Brain pericyte (primary cell): ENCODE measurements at regions not wholly inside any gene's neighbourhood (a gene's known extent, or its start where the extent isn't known, plus 50 kb on each side); places are given as distances from the start of the nearest gene placed in this dataset.

ENCODE experiments used
- DNase-seq: peaks from one replicate; pipeline ENCODE4 v3.0.0-alpha.2; 2012; ENCODE audit warnings: low read depth, low spot score

DNA sequence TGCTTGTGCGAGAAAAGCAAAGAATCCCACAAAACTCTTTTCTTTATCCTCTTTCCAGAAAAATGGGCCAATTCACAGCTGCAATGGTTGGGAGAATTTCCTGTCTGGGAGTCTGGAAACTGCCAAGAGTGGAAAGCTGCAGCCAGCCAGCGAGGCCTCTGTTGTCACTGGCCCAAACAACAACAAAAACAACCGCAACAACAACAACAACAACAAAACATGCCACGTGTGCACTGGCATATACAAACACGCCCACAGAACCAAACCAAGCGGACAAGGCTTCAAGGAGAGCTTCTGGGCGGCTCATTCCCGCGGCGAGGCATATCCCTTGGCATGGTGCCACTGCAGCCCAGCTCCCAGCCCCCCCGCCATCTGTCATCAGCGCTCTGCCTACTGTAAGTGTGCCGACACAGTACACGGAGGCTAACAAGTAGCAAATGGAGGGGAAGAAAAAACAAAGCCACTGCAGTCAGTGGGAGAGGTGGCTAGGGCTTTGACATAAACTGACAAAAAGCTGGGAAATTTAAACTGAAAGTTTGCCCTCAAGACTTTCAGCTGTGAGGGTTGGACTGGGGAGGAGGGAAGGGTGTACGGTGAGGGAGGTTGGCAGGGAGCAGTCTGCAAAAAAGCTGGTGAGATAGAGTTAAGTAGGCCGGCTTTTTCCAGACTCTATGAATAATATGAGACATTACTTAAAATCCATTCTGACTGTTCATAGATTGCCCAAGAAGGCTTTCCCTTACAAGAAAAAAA is 165.0 kb upstream of the ZNF462 start:
- no peak for DNase-seq

DNA sequence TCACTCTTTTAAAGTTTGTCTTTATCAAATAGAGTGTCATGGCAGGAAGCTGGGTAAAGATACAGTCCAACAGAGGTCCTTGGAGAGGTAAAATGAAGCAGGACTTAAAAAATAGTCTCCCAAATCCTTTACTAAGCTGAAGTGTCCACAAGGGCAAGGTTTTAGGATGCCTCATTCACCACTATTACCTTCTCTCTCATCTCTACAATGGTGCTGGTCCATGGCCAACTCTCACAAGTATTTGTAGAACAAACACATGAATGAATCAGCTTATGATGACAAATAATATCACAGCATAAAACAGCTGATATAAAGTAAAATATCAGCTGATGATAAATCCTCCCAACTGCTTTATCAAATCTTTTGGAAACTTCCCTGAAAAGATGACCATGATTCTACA is 162.3 kb upstream of the ZNF462 start:
- DNase-seq = no peak

DNA sequence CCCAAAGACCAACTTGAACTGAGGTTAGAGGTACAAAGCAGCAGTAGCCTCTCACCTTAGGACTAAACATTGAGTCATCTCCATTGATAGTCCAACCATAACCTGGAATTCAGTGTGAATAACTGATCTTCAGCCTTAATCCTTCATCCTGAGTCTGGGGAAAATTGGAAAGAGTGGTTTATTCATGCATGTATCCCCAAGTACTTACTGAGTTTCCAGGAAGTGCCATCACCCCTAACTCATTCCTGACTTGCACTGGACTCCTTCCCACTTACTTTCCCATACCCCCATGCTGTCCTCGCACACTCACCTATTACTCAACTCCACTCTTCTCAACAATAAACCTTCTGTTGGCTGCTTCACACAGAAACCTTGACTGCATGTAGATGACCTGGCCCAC is 161.4 kb upstream of the ZNF462 start:
- no peak for DNase-seq

DNA sequence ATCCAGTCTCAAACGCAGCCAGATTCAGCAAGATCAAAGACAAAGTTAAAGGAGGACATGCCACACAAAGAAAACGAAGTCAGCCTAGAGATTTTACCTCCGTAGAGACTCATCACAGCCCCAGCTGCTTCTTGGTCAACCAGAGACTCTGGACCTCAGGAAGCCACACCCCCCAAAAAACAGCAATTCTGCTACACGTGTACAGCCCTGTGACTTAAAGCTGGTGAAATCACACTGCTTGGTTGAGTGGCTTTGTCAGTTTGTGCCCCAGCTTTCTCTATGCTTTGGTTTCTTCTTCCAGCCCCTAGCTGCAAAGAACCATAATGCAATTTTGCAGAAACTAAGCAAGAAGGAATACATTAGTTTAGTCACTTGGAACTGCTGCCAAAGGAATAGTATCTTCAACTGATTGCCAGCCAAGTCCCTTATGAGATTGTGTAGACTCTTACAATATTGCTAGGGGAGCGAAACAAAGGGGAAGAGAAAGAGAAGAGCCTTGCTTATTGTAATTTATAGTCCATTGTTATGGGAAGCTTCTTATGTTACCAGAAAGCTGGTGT is 158.8 kb upstream of the ZNF462 start:
- DNase-seq = no peak

DNA sequence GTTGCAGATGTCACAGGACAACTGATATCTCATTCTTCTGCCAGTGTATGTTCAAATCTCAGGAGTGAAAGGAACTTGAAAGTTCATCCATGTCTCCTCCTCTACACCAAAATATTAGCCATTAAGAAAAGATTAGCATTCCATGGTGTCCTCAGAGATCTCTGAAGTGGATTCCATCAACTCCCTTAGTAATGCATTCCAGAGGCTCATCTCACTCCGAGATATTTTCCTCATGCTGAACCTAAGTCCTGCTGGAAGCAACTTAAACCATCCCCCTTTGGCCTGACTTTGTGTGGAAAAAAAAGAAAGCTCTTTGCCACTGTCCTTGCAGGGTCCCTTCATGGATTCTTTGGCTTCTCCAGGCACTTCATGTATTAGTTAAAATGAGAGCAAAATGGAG is 155.7 kb upstream of the ZNF462 start:
- no peak for DNase-seq

DNA sequence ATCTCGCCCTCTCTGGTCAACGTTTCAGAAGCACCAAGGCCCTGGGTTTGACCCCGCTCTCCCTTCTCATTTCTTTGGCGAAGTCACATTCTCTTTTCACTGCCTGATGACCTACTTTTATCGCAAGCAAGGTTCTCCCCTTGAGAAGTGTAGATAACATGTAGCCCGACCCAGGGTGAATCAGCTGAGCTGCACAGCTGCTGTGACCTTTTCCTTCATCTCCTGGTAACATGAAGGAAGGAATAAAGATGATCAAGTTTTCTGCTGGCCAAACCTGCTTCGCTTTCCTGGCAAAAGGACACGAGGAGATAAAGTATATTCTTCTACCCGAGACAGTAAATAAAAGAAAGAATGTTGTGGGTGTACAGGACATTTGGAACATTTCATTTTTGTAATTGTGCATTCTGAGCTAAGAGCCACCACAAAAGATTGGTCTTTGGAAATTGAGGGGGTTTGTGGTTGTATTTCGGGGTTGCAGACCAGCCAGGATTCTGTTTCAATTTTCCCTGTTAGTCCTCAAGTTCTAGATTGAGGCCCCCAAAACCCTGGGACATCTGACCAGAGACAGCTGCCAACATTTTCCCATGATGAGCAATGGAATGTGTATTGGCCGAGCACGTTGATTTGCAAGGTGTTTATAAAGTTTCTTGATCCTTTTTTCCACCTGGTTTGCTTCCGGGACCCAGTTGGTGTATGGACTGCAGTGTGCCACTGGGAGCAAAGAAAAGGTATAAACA is 155.1 kb upstream of the ZNF462 start:
- no peak for DNase-seq

DNA sequence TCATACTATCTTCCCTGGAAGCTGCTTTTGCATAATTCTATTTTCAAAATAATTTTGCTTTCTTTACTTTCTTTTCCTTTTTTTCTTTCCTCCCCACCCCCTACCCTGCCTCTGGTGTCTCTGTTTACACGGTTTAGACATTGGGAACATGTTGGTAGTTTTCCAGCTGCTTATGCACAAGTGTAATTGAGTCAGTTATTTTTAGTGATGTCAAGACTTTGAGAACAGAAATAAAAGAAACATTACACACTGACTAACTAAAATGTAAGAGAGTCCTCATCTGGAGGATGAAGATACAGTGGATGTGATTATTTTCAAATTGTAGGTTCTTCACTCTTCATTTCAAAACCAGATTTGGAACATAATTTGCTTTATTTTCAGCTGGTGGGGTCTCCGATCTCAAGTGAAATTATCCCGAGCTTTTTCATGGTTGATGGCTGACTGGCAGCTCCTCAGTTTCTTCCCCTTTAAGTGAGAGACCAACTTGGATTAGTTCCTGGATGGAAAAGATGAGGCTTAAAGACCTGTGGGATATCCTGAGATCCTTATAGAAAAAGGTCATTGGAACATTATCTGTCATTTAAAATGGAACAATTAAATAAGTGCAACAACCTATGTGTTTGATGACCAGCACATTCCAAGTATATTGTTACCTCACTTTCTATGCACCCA is 154.4 kb upstream of the ZNF462 start:
- DNase-seq = no peak

DNA sequence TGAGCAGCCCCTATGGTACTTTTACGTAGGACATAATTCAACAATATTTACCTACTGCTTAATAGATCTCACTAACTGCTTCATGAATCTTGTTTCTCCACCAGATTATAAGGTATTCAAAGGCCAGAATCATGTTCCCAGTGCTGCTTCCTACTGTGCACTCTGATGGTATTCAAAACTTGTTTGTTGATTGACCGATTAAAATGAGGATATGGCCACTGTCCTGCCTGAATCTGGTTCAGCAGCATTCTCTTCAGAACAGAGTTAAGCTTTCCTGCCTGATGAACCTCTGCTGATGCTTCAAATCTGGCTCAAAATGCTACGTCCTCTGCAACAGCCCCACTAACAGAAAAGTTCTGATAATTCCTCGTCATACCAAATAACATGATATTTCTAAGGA is 150.7 kb upstream of the ZNF462 start:
- no peak for DNase-seq

DNA sequence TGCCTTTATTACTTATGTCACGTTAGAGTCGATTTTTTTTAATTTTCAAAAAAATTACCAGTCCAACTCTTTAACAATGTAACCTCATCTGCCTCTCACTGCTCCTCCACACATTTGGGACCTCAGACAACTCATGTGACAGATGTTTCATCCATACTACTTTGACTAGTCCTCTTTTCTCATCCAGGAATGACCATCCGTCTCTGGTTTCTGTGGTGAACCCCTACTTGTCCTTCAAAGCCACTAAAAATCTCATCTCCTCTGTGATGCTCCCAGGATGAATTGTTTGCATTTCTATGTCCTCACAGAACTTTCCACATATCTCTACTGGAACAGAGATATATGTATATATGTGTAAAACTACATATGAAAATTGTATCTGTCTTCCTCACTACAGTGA is 149.8 kb upstream of the ZNF462 start:
- DNase-seq = no peak

DNA sequence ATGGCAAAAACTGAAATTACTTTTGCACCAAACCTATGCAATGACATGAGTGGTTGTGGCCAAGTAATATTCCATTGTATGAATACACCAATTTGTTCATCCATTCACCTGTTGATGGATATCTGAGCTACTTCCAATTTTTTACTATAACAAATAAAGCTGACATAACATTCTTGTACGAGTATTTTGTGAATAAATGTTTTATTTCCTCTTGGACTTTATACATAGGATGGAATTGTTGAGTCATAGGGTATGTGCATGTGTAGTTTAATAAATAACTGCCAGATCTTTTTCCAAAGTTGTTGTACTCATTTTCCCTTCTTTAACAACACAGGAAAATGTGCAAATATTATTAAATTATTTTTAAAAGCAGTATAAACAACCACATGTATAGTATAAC is 146.1 kb upstream of the ZNF462 start:
- DNase-seq = no peak

DNA sequence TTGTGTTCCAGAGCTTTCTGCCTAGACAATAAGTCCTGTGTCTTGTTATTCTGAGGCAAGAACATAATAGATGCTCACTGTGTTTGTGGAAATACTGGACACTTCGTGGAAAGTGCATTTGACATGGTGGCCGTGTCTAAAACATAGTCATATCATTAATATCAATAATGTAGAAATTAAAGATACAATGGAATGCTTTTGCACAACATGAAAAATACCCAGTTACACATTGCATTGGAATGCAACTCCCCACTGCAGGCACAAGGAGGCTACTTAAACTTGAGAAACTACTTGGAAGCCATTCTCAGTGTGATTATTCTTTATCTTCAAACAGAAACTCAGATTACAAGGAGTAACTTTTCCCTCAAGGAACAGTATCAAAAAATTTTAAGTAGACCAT is 145.3 kb upstream of the ZNF462 start:
- DNase-seq = no peak

DNA sequence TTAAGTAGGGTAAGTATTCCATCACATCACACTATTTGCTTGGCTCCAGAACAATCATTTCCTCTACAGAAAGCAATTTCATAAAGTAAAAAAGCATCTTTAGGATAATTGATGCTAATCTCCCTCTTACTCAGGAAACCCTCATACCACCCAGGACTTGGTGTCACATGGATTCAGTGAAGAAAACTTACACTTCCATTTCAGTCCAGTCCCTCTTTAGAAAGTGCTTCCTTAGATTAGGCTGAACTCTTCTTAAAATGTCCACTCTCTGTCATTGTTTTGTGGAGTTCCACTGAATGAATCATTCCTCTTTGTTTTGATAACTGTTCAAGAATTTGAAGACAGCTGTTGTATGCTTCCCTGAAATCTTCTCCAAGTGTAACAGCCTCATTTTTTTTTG is 144.0 kb upstream of the ZNF462 start:
- DNase-seq = peak; percentile 26

DNA sequence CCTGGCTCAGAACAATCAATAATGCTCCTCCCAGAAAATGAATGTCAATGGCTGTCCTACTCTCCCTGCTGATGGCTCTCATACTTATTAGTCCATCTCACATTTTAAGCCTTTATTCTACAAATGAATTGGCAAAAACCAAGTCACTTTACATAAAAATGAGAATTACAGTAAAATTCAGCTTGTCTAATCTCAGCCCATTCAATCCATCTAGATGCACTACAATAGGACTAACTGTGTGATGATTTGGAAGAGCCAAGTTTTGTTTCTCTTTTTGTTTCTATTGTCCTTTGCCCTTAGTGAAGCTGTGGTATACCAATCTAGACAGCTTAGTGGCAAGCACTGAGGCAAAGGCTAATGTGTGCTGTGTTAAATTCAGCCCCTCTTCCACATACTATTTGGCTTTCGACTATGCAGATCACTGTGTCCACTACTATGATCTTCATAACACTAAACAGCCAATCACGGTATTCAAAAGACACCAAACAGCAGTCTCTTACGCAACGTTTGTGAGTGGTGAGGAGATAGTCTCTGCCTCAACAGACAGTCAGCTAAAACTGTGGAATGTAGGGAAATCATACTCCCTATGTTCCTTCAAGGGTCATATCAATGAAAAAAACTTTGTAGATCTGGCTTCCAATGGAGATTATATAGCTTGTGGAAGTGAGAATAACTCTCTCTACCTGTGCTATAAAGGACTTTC is 140.8 kb upstream of the ZNF462 start:
- DNase-seq = no peak

DNA sequence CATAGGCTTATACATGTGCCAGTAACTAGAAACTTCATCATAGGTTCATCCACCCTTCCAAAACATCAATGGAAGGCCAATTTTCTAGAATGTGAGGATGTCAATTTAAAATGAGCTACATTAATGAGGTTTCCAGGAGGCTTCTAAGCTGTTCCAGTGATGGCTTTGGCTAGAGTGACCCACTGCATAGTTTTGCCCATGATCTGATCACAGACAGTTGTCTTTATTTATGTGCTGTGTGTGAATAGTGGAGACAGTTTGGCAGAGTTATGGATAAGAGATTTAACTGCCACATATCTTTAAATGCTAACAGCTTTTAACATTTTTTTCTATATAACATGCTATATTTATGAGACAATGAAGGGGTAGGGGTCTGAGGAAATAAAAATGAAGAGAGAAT is 139.0 kb upstream of the ZNF462 start:
- no peak for DNase-seq

DNA sequence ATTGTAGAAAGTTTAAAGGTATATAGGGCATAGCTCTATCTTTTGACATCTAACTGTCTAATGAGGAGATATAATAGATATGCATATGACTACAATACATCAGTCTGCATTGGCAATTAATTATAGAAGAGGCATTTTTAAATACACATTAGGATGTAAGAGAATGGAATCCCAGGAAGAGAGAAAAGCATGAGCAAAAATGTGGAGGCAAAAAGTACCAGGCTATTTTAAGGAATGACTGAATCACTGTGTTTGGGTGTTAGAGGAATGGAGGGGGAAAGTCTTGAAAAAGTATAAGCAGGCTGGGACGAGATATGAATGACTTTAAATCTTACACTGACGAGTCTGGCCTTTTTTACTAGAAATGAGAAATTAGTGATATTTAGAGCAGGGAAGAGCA is 138.4 kb upstream of the ZNF462 start:
- no peak for DNase-seq

DNA sequence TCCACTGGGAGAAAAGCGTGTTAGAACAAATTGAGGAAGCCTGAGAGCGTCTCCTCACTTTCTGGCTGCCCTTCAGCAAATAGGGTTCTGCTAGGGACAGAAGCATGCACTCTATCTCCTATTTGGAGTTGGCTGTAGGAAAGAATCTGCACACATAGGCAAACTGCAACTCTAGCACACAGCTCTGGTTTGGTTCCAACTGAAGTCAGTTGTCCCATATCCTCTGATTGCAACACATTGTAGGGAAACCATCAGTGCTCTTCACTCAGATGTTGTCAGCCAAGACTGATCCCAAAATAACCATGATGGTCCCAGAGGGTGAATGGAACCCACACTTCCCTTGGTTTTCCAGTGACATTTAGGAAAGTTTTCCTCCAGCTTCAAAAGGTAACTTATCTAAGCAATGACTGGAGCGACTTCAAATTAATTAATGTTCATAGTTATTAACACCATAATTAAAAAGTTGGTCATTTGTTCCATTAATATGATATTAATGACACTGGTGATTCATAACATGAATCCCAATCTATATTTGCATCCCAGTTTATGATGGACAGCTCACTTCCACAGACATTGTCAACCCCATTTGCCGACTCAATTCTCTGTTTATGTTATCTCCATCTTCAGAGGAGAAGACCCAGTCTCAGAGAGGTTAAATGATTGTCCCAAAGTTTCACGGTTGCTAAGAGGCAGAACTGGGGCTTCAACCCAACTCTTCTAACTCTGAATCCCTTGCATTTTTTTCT is 136.7 kb upstream of the ZNF462 start:
- DNase-seq = no peak

DNA sequence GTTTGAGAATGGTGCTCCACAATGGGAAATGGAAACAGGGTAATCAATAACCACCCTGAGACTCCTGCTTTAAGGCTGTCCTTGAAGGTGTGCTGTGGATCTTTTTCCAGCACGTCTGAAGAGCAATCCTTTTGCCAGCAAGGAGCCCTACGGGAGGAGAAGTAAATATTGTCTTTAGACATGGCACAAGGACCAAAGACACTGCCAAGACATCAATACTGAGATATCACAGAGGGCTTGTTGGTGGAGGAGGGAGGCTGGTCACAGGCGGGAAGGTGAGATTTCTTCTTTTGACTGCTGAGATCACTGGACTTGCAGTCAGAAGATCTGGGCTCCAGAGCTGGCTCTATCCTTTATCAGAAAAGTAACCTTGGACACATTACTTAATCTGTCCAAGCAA is 135.0 kb upstream of the ZNF462 start:
- no peak for DNase-seq

DNA sequence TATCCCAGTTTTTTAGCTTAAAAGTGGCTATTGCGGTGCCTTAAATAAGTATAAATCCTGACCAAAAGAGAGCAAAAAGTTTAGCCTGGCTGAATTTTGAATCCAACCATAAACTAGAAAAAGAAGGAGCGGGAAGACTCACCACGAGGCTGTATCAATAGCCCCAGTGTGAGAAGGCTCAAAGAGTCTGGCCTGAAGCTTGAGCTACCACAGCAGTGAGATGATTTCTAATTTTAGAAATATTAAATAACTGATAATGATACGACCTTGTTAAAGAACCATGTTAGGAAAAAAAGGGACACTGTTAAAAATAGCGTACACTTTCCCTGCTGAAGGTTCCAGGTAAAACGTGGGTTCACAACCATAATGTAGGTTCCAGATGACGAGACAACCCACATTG is 134.1 kb upstream of the ZNF462 start:
- no peak for DNase-seq

DNA sequence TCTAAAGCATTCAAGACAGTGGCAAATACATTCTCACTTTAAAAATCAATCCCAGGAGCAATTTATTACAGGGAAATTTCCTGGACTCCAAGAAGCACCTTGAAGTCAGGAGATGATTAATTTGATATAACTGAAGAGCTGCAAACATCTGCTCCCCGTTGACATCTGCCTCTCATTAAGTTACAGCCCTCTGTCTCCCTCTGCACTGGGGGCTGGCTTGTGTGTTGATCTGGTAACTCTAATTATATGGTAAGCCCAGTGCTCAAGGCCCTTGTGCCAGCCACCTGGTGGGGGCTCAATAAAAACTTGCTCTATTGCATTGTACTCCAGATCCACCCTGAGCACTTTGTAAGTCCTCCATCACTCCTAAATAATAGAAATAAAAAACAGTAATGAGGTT is 131.1 kb upstream of the ZNF462 start:
- no peak for DNase-seq

DNA sequence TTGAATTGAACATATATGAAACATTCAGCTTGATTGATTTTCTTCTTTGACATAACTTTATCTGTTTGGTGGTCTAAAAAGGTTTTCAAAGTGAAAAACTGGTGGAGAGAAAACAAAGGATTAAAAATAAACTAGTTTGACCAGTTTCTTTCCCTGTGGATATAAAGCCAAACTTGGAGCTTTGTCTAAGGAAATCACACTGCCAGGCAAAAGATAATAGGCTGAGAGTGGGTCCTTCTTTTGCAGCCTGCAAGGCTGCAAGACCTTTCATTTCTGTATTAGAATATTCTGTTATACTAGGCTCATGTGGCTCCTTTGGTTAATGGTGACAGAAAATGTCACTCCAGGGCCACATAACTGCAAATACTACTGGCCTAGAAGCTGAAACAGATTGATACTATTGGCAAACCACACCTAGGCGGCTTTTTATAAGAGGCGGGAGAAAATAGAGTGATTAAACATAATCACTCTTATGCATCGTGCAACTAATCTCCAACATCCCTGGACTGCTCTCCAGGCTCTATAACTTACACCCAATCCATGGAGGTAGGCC is 129.1 kb upstream of the ZNF462 start:
- no peak for DNase-seq

DNA sequence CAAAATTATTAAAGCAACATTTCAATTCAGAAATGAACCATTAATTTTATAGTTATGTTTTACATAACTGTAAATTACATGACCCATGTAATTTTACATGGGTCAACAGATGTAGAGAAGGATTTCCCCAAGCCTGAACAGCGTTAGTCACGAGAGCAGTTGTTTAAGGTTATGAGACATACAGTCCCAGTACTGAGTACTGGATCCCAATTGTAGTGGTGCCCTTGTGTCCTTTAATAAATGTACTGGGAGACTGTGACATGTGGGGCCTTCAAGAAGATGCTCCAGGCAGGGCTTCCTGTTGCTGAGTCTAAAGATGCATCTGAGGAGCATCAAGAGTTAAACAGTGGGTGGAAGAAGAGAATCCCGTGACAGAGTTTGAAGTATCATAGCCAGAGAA is 125.5 kb upstream of the ZNF462 start:
- no peak for DNase-seq
